ENCODE measurements at regions not wholly inside any gene's neighbourhood (a gene's known extent, or its start where the extent isn't known, plus 50 kb on each side); places are given as distances from the start of the nearest gene placed in this dataset.

DNA sequence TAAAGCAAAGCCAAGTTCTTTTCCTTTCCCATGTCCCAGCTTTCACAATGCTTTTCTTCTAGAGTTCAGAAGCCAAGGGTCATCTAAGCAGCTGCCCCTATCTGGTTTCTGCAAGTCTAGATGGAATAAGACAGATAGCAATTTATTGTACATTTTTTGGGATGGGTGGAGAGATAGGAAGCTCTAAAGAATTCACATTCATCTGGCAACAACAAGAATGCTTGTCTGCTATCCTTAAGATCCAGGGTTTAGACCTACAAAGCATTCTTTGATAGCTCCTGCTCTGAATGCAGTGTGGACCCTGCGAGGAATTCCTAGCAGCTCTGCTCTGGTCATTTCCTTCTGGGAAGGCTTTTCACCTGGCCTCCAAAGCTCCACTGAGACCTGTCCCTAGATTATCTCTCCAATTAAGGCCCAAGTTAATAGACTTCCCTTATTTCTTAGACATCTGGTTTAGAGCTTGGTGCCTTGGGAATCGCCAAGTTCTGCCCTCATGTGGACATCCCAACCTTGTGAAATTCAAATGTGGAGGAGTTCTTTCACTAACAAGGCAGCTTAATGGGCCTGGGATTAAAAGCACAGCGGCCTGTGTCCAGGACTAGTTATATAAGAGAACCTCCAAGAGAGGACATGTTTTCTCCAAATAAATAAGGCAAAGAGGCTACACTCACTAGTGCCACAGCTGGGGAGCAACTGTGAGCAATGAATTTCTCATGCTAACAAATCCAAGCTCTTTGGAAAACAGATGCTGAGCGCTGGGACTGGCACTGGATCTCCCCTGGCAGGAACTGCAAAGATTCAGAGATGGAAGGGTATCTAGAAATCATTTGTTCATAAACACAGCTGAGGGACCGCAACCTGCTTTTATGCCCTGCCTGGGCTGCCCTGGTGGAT is 384.5 kb upstream of the DDHD1 start:
- TF ChIP-seq POLR2A (IDR thresholded peaks at IDR 0.05), result no peak
- TF ChIP-seq, protein P1, sequence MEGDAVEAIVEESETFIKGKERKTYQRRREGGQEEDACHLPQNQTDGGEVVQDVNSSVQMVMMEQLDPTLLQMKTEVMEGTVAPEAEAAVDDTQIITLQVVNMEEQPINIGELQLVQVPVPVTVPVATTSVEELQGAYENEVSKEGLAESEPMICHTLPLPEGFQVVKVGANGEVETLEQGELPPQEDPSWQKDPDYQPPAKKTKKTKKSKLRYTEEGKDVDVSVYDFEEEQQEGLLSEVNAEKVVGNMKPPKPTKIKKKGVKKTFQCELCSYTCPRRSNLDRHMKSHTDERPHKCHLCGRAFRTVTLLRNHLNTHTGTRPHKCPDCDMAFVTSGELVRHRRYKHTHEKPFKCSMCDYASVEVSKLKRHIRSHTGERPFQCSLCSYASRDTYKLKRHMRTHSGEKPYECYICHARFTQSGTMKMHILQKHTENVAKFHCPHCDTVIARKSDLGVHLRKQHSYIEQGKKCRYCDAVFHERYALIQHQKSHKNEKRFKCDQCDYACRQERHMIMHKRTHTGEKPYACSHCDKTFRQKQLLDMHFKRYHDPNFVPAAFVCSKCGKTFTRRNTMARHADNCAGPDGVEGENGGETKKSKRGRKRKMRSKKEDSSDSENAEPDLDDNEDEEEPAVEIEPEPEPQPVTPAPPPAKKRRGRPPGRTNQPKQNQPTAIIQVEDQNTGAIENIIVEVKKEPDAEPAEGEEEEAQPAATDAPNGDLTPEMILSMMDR (IDR thresholded peaks at IDR 0.05), result no peak
- no peak for TF ChIP-seq EP300 (IDR thresholded peaks at IDR 0.05)
- no peaks in the 10 kb centered on the region for H3K9me3 ChIP-seq
- peak overlapping the region in 1 of 2 donors; percentile 2 for H3K27ac ChIP-seq
- H3K27me3 ChIP-seq, result no peaks in the 10 kb centered on the region
- intact Hi-C loops (cut with DNase I), result loop anchor here in 1 of 4 donors (5.0 to 10.0 kb wide), 2 partner anchors 640 to 797 kb away; no protein-coding TSS in a partner anchor
- no peak overlapping the region for H3K4me3 ChIP-seq
- no peak for DNase-seq
- peaks cover 2% of the 10 kb centered on the region for H3K4me1 ChIP-seq (ENCODE audit: insufficient read depth)
- H3K36me3 ChIP-seq, result no peaks in the 10 kb centered on the region
- 46 to 61% (median 54%) methylated on average over 5 of the region's 5 CpGs for WGBS, 3 donors

DNA sequence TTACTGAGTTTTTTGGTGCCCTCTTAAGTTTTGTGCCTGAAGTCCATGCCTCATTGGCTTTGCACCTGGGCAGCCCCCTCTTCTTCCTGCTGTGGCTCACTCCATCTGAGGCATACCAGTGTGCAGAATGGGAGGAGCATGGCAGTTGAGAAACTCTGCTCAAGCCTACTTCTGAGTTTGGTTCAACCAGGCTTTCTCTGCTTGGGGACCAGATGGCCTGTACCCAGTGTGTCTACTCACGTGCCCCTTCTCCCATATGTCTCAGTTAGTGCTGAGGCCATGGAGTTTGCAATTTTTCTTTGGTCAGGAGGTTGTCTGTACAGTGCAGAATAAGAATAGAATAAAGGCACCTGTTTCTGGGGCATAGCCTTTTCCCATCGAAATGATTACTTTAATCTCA is 383.3 kb upstream of the DDHD1 start:
- intact Hi-C loops (cut with DNase I), result loop anchor here in 1 of 4 donors (5.0 to 10.0 kb wide), 2 partner anchors 641 to 798 kb away; no protein-coding TSS in a partner anchor
- 91 to 99% (median 98%) methylated on average over 2 of the region's 2 CpGs for WGBS, 3 donors
- Histone ChIP-seq H3K4me1 (ENCODE audit: insufficient read depth) (peaks cover 2% of the 10 kb centered on the region), H3K4me3 (no peak overlapping the region), H3K36me3 (no peaks in the 10 kb centered on the region), H3K27me3 (no peaks in the 10 kb centered on the region), H3K27ac (no peak overlapping the region), H3K9me3 (no peaks in the 10 kb centered on the region)
- TF ChIP-seq EP300 (IDR thresholded peaks at IDR 0.05), result no peak
- TF ChIP-seq, protein P1 (IDR thresholded peaks at IDR 0.05), result no peak
- no peak for TF ChIP-seq POLR2A (IDR thresholded peaks at IDR 0.05)
- DNase-seq, result no peak

DNA sequence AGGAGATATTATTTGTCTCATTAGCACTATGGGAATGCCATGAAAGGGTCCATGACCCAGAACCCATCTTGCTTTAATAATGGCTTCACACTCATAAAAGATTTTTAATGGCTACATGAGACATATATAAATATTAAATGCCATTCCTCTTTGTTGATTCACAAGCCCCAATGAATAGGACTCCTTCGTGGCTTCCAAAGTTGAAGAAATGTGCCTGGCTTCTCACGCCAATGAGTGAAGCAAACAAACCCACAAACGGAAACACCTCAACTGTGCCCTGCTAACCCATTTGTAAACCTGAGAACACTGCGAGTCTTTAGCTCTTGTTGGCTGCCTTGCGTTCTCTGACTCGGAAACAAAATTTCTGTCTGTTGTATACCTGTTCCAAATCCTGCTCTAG is 381.7 kb upstream of the DDHD1 start:
- Histone ChIP-seq H3K27me3 (no peaks in the 10 kb centered on the region), H3K4me1 (ENCODE audit: insufficient read depth) (peaks cover 2% of the 10 kb centered on the region), H3K36me3 (no peaks in the 10 kb centered on the region), H3K4me3 (no peak overlapping the region), H3K27ac (no peak overlapping the region), H3K9me3 (no peaks in the 10 kb centered on the region)
- WGBS, 3 donors, result 82 to 95% (median 87%) methylated on average over 6 of the region's 6 CpGs
- DNase-seq, result no peak
- intact Hi-C loops (cut with DNase I), result loop anchor here in 1 of 4 donors (5.0 to 10.0 kb wide), 2 partner anchors 642 to 800 kb away; no protein-coding TSS in a partner anchor
- TF ChIP-seq EP300 (IDR thresholded peaks at IDR 0.05) (no peak), POLR2A (IDR thresholded peaks at IDR 0.05) (no peak)
- TF ChIP-seq, protein P1 (IDR thresholded peaks at IDR 0.05), result no peak

DNA sequence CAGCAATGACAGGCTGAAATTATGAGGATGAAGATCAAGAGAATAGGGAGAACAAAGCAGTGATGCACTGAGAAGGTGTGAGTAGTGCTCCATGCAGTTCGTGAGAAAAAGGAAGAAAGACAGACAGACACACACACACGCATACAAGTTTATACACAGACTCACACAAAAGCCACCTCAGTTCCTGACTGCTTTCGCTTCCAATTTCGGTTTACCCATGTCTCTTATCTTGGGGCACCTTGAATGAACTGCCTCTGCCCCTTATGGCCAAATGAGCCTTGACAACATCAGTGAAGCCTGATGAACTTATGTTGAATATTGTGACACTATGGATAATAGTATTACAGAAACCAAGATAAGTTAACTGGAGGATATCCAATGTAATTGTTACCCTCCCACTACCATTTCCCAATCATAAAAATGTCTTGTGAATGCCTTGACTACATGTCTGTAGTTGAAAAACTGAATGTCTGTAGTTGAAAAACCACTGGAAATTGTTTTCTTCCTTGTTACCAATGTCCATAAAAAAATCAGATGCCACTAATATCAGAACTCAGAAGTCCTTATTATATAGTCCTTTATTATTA is 380.4 kb upstream of the DDHD1 start:
- Histone ChIP-seq H3K9me3 (no peaks in the 10 kb centered on the region), H3K27ac (no peak overlapping the region), H3K36me3 (no peaks in the 10 kb centered on the region), H3K4me1 (ENCODE audit: insufficient read depth) (peaks cover 2% of the 10 kb centered on the region), H3K4me3 (no peak overlapping the region), H3K27me3 (no peaks in the 10 kb centered on the region)
- no peak for TF ChIP-seq EP300 (IDR thresholded peaks at IDR 0.05)
- TF ChIP-seq, protein P1 (IDR thresholded peaks at IDR 0.05), result no peak
- TF ChIP-seq POLR2A (IDR thresholded peaks at IDR 0.05), result no peak
- no peak for DNase-seq
- intact Hi-C loops (cut with DNase I), result loop anchor here in 1 of 4 donors (10.0 kb wide), 1 partner anchor 801 kb away; no protein-coding TSS in a partner anchor
- 71 to 83% (median 72%) methylated on average over 4 of the region's 4 CpGs for WGBS, 3 donors

Data from ovary (tissue), 7 donors.